K562 (cell line): ENCODE measurements at regions not wholly inside any gene's neighbourhood (a gene's known extent, or its start where the extent isn't known, plus 50 kb on each side); places are given as distances from the start of the nearest gene placed in this dataset.
A peak's percentile ranks its signal among the peaks of the same experiment; 100 is the strongest.

ENCODE experiments used
- BACH1 ChIP-seq: fragments of 200-800 bp; sonication (Bioruptor generic); IDR thresholded peaks from 2 replicates; pipeline ENCODE4 v1.6.1; 2016; ENCODE audit warnings: missing genetic modification characterization, missing compliant biosample characterization
- BRCA1 ChIP-seq, 2 experiments: fragments of 450-650 bp in 1 of 2; sonication (generic) in 1 of 2; formaldehyde crosslinking in 1 of 2; IDR thresholded peaks; 2 replicates each; pipeline versions ENCODE4 v1.5.0 to v1.6.1; 2017 to 2020; ENCODE audit warnings: mild to moderate bottlenecking in 1 of 2, missing genetic modification reagents in 1 of 2
- BRF1 ChIP-seq: IDR thresholded peaks from 3 replicates; pipeline ENCODE4 v1.6.1; 2011; ENCODE audit warnings: borderline replicate concordance, mild to moderate bottlenecking; ENCODE audit not compliant: insufficient read length; ENCODE audit errors: extremely low read depth
- CBFA2T2 ChIP-seq: fragments of 450-650 bp; conservative IDR thresholded peaks from 2 replicates; pipeline ENCODE4 v1.6.1; 2017; ENCODE audit warnings: mild to moderate bottlenecking
- FOXK2 ChIP-seq, 2 experiments: fragments of 450-650 bp; IDR thresholded peaks in 1 of 2; conservative IDR thresholded peaks in 1 of 2; 2 replicates each; pipeline ENCODE4 v1.6.1; 2016; ENCODE audit warnings: low read depth in 2 of 2, mild to moderate bottlenecking in 1 of 2
- HIVEP1 ChIP-seq: fragments of 250-450 bp; sonication (Bioruptor Pico); IDR thresholded peaks from 2 replicates; pipeline ENCODE4 v1.4.0; 2020; ENCODE audit warnings: mild to moderate bottlenecking
- IRF9 ChIP-seq: fragments of 450-650 bp; IDR thresholded peaks from 2 replicates; pipeline ENCODE4 v1.6.1; 2016; ENCODE audit warnings: missing biosample characterization, missing genetic modification characterization
- MCM2 ChIP-seq: fragments of 450-650 bp; IDR thresholded peaks from 2 replicates; pipeline ENCODE4 v1.6.1; 2017; ENCODE audit warnings: low read depth, mild to moderate bottlenecking
- MIER1 ChIP-seq: fragments of 450-650 bp; IDR thresholded peaks from 2 replicates; pipeline ENCODE4 v1.6.1; 2016; ENCODE audit warnings: antibody characterized with exemption, mild to moderate bottlenecking, low read depth
- NFE2L1 ChIP-seq: fragments of 450-650 bp; IDR thresholded peaks from 2 replicates; pipeline ENCODE4 v1.6.1; 2016; ENCODE audit warnings: missing genetic modification characterization, low read depth, mild to moderate bottlenecking, missing compliant biosample characterization, moderate library complexity, borderline replicate concordance
- PHB ChIP-seq: fragments of 250-450 bp; sonication (Bioruptor Pico); IDR thresholded peaks from 2 replicates; pipeline ENCODE4 v1.5.0; 2021
- PPARD ChIP-seq: fragments of 250-450 bp; sonication (Bioruptor Pico); IDR thresholded peaks from 2 replicates; pipeline ENCODE4 v1.8.0; 2022; ENCODE audit warnings: inconsistent platforms, mild to moderate bottlenecking, moderate library complexity
- PRPF4 ChIP-seq: fragments of 200-400 bp; formaldehyde crosslinking; IDR thresholded peaks from one replicate; pipeline ENCODE4 v1.6.1; 2017; ENCODE audit warnings: low read length, low read depth, mild to moderate bottlenecking; ENCODE audit not compliant: insufficient read depth, poor library complexity, severe bottlenecking
- RBM22 ChIP-seq: fragments of 200-400 bp; formaldehyde crosslinking; IDR thresholded peaks from 2 replicates; pipeline ENCODE4 v1.6.1; 2018; ENCODE audit warnings: low read length, low read depth; ENCODE audit not compliant: poor library complexity, severe bottlenecking
- SMAD1 ChIP-seq: fragments of 150-350 bp; IDR thresholded peaks from 2 replicates; pipeline ENCODE4 v1.6.1; 2014; ENCODE audit warnings: low read length, low read depth; ENCODE audit not compliant: partially characterized antibody
- SNIP1 ChIP-seq: fragments of 450-650 bp; IDR thresholded peaks from 2 replicates; pipeline ENCODE4 v1.7.1; 2017; ENCODE audit warnings: low read depth, mild to moderate bottlenecking
- SRSF7 ChIP-seq: fragments of 200-400 bp; formaldehyde crosslinking; optimal IDR thresholded peaks from 2 replicates; pipeline ENCODE3; 2017; ENCODE audit warnings: mild to moderate bottlenecking, low read depth, low read length
- SRSF9 ChIP-seq: fragments of 200-400 bp; formaldehyde crosslinking; IDR thresholded peaks from 2 replicates; pipeline ENCODE4 v1.6.1; 2017; ENCODE audit warnings: low read depth, low read length, borderline replicate concordance
- TARDBP ChIP-seq: fragments of 450-650 bp; IDR thresholded peaks from 2 replicates; pipeline ENCODE4 v1.6.1; 2016
- TBL1XR1 ChIP-seq, 2 experiments: IDR thresholded peaks; 2 replicates each; pipeline ENCODE4 v1.6.1; 2012; ENCODE audit warnings: improper control_type of control experiment in 2 of 2, low read length in 2 of 2, mild to moderate bottlenecking in 1 of 2
- ZBTB43 ChIP-seq: sonication (generic); formaldehyde crosslinking; IDR thresholded peaks from 2 replicates; pipeline ENCODE4 v1.8.0; 2023; ENCODE audit warnings: mild to moderate bottlenecking, missing genetic modification reagents
- ZNF124 ChIP-seq: sonication (generic); formaldehyde crosslinking; IDR thresholded peaks from 2 replicates; pipeline ENCODE4 v1.8.1; 2022; ENCODE audit warnings: missing genetic modification reagents
- ZNF717 ChIP-seq: fragments of 250-450 bp; sonication (Bioruptor Pico); IDR thresholded peaks from 2 replicates; pipeline ENCODE4 v1.5.0; 2021
- TF ChIP-seq, protein P1 (sequence below): fragments of 250-450 bp; sonication (Bioruptor Pico); IDR thresholded peaks from 2 replicates; pipeline ENCODE4 v1.8.0; 2021; ENCODE audit warnings: borderline replicate concordance, mild to moderate bottlenecking, moderate library complexity; ENCODE audit not compliant: poor library complexity, severe bottlenecking
- TF ChIP-seq, protein P2 (sequence below): sonication (generic); formaldehyde crosslinking; IDR thresholded peaks from 2 replicates; pipeline ENCODE4 v1.4.0; 2020; ENCODE audit warnings: mild to moderate bottlenecking, missing genetic modification reagents

GRCh38 chrX:40266490-40267333 is 169.0 kb upstream of the BCOR start (continued):
- TF ChIP-seq ZBTB43 (CRISPR knock-in tag): no peak
- TF ChIP-seq PHB (CRISPR knock-in tag): no peak
- TF ChIP-seq SRSF7: no peak
- no peak for TF ChIP-seq IRF9
- no peak for TF ChIP-seq ZNF124
- no peak for TF ChIP-seq SRSF9
- TF ChIP-seq, protein P1, sequence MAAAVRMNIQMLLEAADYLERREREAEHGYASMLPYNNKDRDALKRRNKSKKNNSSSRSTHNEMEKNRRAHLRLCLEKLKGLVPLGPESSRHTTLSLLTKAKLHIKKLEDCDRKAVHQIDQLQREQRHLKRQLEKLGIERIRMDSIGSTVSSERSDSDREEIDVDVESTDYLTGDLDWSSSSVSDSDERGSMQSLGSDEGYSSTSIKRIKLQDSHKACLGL (CRISPR knock-in tag): no peak
- TF ChIP-seq TARDBP: no peak
- TF ChIP-seq FOXK2 (conservative IDR thresholded peaks at IDR 0.05 in 1 of 2, IDR thresholded peaks at IDR 0.05 in 1 of 2; ENCODE audit: low read depth in 2 of 2): no peak
- no peak for TF ChIP-seq NFE2L1 (tag)
- TF ChIP-seq BRCA1 (IDR thresholded peaks at IDR 0.05): no peak
- TF ChIP-seq BRCA1 (CRISPR knock-in tag; IDR thresholded peaks at IDR 0.05): no peak
- TF ChIP-seq, protein P2, sequence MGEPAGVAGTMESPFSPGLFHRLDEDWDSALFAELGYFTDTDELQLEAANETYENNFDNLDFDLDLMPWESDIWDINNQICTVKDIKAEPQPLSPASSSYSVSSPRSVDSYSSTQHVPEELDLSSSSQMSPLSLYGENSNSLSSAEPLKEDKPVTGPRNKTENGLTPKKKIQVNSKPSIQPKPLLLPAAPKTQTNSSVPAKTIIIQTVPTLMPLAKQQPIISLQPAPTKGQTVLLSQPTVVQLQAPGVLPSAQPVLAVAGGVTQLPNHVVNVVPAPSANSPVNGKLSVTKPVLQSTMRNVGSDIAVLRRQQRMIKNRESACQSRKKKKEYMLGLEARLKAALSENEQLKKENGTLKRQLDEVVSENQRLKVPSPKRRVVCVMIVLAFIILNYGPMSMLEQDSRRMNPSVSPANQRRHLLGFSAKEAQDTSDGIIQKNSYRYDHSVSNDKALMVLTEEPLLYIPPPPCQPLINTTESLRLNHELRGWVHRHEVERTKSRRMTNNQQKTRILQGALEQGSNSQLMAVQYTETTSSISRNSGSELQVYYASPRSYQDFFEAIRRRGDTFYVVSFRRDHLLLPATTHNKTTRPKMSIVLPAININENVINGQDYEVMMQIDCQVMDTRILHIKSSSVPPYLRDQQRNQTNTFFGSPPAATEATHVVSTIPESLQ (CRISPR knock-in tag): no peak
- no peak for TF ChIP-seq ZNF717 (CRISPR knock-in tag)
- TF ChIP-seq HIVEP1 (CRISPR knock-in tag): no peak
- TF ChIP-seq SMAD1: no peak
- no peak for TF ChIP-seq MIER1
- no peak for TF ChIP-seq PPARD
- no peak for TF ChIP-seq BRF1
- TF ChIP-seq PRPF4: no peak
- TF ChIP-seq BACH1: no peak
- no peak for TF ChIP-seq RBM22
- TF ChIP-seq SNIP1: no peak
- TF ChIP-seq MCM2: no peak
- peak; percentile 87 for TF ChIP-seq CBFA2T2
- TF ChIP-seq TBL1XR1 (IDR thresholded peaks at IDR 0.05; ENCODE audit: low read length in 2 of 2): 0 out of 4 replicates have a peak, but pooled peaks of 1 of the 2 experiments have one; percentile 28
